ENCODE measurements at regions not wholly inside any gene's neighbourhood (a gene's known extent, or its start where the extent isn't known, plus 50 kb on each side); places are given as distances from the start of the nearest gene placed in this dataset.

DNA sequence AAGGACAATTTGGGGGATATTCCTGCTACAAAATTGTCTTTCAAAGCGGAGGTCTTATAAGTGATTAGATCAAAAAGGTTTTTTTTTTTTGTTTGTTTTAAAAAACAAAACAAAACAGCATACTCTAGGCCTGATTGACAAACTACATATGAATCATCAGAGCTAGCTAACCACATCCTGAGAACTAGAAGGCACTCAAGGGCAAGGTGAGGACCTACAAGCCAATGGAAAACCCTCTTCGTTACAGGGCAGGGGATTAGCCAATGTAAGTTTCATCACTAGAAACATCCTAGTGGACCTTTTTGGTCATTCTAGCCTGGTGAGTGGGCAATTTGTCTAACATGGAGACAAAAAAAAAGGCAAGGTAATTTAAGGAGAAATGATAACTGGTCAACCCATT, 428.6 kb downstream of the RFC3 start:
- no peak overlapping the region for H3K4me2 ChIP-seq (replicated peaks; ENCODE audit: low read depth, low read length, poor library complexity, severe bottlenecking)
- ChIA-PET POLR2A (no interaction called here), CTCF (no interaction called here)
- H3K27me3 Mint-ChIP-seq = no peaks in the 10 kb centered on the region
- H3K4me1 Mint-ChIP-seq = no peaks in the 10 kb centered on the region
- intact Hi-C loops (cut with micrococcal nuclease) = no loop called here
- no CpG with 5 or more reads among the region's 2 CpGs for WGBS (ENCODE audit: insufficient coverage)
- TF ChIP-seq, protein P1, sequence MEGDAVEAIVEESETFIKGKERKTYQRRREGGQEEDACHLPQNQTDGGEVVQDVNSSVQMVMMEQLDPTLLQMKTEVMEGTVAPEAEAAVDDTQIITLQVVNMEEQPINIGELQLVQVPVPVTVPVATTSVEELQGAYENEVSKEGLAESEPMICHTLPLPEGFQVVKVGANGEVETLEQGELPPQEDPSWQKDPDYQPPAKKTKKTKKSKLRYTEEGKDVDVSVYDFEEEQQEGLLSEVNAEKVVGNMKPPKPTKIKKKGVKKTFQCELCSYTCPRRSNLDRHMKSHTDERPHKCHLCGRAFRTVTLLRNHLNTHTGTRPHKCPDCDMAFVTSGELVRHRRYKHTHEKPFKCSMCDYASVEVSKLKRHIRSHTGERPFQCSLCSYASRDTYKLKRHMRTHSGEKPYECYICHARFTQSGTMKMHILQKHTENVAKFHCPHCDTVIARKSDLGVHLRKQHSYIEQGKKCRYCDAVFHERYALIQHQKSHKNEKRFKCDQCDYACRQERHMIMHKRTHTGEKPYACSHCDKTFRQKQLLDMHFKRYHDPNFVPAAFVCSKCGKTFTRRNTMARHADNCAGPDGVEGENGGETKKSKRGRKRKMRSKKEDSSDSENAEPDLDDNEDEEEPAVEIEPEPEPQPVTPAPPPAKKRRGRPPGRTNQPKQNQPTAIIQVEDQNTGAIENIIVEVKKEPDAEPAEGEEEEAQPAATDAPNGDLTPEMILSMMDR (IDR thresholded peaks at IDR 0.05) = no peak
- no peak for TF ChIP-seq EZH2 (IDR thresholded peaks at IDR 0.05; ENCODE audit: borderline replicate concordance, insufficient read depth, low read depth, low read length, poor library complexity, severe bottlenecking)
- DNase-seq (no peak), ATAC-seq (ENCODE audit: low read depth) (no peak)
- no peak overlapping the region for H3K4me3 Mint-ChIP-seq
- no peak overlapping the region for H3K27ac ChIP-seq (ENCODE audit: low read length in 2 of 2)
- no peaks in the 10 kb centered on the region for H3K9me3 Mint-ChIP-seq (ENCODE audit: insufficient read depth)
- no peaks in the 10 kb centered on the region for H3K9me3 ChIP-seq (ENCODE audit: control extremely low read depth in 1 of 3, control insufficient read depth in 2 of 3, insufficient read depth in 1 of 3, low read length in 2 of 3)
- H3K27ac Mint-ChIP-seq = no peak overlapping the region
- H3K4me1 ChIP-seq (ENCODE audit: control insufficient read depth in 2 of 2, insufficient read depth in 2 of 2, low read length in 2 of 2) = no peaks in the 10 kb centered on the region
- no peaks in the 10 kb centered on the region for H3K36me3 ChIP-seq (replicated peaks in 1 of 2; ENCODE audit: control extremely low read depth in 1 of 2, control insufficient read depth in 1 of 2, extremely low read depth in 1 of 2, insufficient read depth in 2 of 2, low read length in 1 of 2)
- no peak overlapping the region for H2AFZ ChIP-seq (ENCODE audit: insufficient read depth, low read depth, low read length, poor library complexity, severe bottlenecking)
- H3K79me2 ChIP-seq (ENCODE audit: control insufficient read depth, insufficient read depth, low read length) = no peaks in the 10 kb centered on the region
- no peak overlapping the region for H3K4me3 ChIP-seq (ENCODE audit: control extremely low read depth in 1 of 5, extremely low read depth in 1 of 5, insufficient read depth in 1 of 5, low read depth in 2 of 5, low read length in 4 of 5)
- H3K27me3 ChIP-seq (replicated peaks in 1 of 4; ENCODE audit: control extremely low read depth in 1 of 4, control insufficient read depth in 3 of 4, insufficient read depth in 4 of 4, low read length in 3 of 4) = peaks cover 0 to 5% (median 0%) of the 10 kb centered on the region in 4 experiments
- H4K20me1 ChIP-seq (ENCODE audit: control insufficient read depth, insufficient read depth, low read length, poor library complexity, severe bottlenecking) = no peaks in the 10 kb centered on the region
- no peak overlapping the region for H3K9ac ChIP-seq (ENCODE audit: low read length)

DNA sequence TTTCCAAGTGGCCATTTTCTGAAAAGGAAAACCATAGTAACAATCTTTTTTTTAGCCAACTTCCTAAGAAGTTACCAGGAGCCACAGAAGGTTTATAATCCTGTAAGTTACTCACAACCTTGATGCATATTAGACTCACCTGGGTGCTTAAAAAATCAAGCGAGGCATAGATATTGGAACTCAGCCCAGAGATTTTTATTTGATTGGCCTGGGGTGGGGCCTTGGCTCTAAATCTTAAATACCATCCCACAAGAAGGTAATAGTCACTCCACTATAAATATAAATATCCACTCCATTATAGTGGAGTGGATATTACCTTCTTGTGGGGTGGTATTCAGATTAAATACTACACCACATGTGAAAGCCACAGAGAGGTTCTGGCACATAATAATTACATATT, 429.6 kb downstream of the RFC3 start:
- H3K4me3 ChIP-seq (ENCODE audit: control extremely low read depth in 1 of 5, extremely low read depth in 1 of 5, insufficient read depth in 1 of 5, low read depth in 2 of 5, low read length in 4 of 5) = no peak overlapping the region
- H3K9me3 Mint-ChIP-seq (ENCODE audit: insufficient read depth) = no peaks in the 10 kb centered on the region
- H3K27me3 Mint-ChIP-seq = no peaks in the 10 kb centered on the region
- no peak overlapping the region for H3K27ac Mint-ChIP-seq
- H3K9me3 ChIP-seq (ENCODE audit: control extremely low read depth in 1 of 3, control insufficient read depth in 2 of 3, insufficient read depth in 1 of 3, low read length in 2 of 3) = no peaks in the 10 kb centered on the region
- H3K4me1 Mint-ChIP-seq = no peaks in the 10 kb centered on the region
- DNase-seq (no peak), ATAC-seq (ENCODE audit: low read depth) (no peak)
- CTCF ChIA-PET = no interaction called here
- intact Hi-C loops (cut with micrococcal nuclease) = no loop called here
- no peaks in the 10 kb centered on the region for H3K36me3 ChIP-seq (replicated peaks in 1 of 2; ENCODE audit: control extremely low read depth in 1 of 2, control insufficient read depth in 1 of 2, extremely low read depth in 1 of 2, insufficient read depth in 2 of 2, low read length in 1 of 2)
- H3K27ac ChIP-seq (ENCODE audit: low read length in 2 of 2) = no peak overlapping the region
- H2AFZ ChIP-seq (ENCODE audit: insufficient read depth, low read depth, low read length, poor library complexity, severe bottlenecking) = no peak overlapping the region
- H3K9ac ChIP-seq (ENCODE audit: low read length) = no peak overlapping the region
- TF ChIP-seq, protein P1 (IDR thresholded peaks at IDR 0.05) = no peak
- TF ChIP-seq EZH2 (IDR thresholded peaks at IDR 0.05; ENCODE audit: borderline replicate concordance, insufficient read depth, low read depth, low read length, poor library complexity, severe bottlenecking) = no peak
- H4K20me1 ChIP-seq (ENCODE audit: control insufficient read depth, insufficient read depth, low read length, poor library complexity, severe bottlenecking) = no peaks in the 10 kb centered on the region
- no peak overlapping the region for H3K4me3 Mint-ChIP-seq
- H3K79me2 ChIP-seq (ENCODE audit: control insufficient read depth, insufficient read depth, low read length) = no peaks in the 10 kb centered on the region
- no CpG with 5 or more reads among the region's 1 CpG for WGBS (ENCODE audit: insufficient coverage)
- H3K4me2 ChIP-seq (replicated peaks; ENCODE audit: low read depth, low read length, poor library complexity, severe bottlenecking) = no peak overlapping the region
- peaks cover 0 to 4% (median 0%) of the 10 kb centered on the region in 4 experiments for H3K27me3 ChIP-seq (replicated peaks in 1 of 4; ENCODE audit: control extremely low read depth in 1 of 4, control insufficient read depth in 3 of 4, insufficient read depth in 4 of 4, low read length in 3 of 4)
- POLR2A ChIA-PET = no interaction called here
- H3K4me1 ChIP-seq (ENCODE audit: control insufficient read depth in 2 of 2, insufficient read depth in 2 of 2, low read length in 2 of 2) = no peaks in the 10 kb centered on the region
